Inflammatory macrophage (primary cell): ENCODE measurements at regions not wholly inside any gene's neighbourhood (a gene's known extent, or its start where the extent isn't known, plus 50 kb on each side); places are given as distances from the start of the nearest gene placed in this dataset.

Experiments
- DNase-seq, 2 donors: peaks; one replicate each; pipeline ENCODE4 v3.0.0-alpha.2; 2020 to 2022

DNA sequence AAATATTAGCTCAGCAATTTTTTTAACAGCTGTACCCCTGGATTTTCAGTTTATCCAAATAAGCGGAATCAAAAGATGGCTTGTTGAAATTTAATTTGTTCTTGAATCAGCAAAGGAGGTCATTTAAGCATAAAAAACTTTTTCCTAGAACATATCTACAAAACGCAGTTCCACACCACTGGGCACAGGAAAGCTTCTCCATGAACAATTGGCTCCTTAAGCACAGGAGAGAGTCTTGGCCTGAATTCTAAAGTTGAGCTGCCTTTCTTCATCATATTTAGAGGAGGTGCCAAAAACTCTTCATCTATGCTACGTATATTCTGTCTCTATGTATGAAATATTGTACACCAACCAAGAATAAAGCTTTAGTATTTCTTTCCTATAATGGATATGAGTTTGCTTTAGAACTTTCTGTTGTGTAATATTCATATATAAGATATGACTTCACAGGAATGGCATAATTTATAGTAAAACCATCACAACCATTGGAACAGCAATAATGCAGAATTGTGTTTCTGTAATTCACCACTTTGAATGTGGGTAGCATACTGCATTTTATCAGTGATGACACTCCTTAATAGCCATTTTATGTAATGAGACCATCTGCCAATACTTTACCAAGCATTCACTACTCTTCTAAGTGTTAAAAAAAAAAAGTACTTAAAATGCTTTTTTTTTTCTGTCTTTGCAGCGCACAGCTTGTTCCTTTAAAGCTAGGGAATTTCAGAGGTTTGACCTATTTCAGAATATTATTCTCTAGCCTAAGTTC lies 263.7 kb downstream of the SLITRK6 start:
- no peak for DNase-seq

- DNase-seq, result no peak
These were observed 265.3 kb downstream of the SLITRK6 start for GRCh38 chr13:85533911-85534310.

DNA sequence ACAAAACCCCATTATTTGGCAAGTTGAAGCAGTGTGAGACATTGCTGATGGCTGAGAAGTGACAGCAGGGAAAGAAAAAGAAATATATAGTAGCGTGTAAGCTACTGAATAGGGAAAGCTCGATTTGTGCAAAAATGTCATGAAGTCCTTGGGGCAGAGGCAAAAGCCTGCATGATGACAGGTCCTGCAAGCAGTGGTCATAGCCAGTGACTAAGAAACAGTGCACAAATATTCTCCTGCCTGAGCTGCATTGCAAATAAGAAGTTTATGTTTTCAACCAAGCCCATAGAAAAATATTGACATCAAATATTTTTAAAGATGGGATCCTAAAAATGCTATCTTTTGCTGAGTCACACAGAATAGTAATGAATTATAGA lies 270.0 kb downstream of the SLITRK6 start:
- DNase-seq, result no peak

GRCh38 chr13:85528491-85529217 lies 270.6 kb downstream of the SLITRK6 start:
- DNase-seq, result no peak

GRCh38 chr13:85527316-85527715 lies 271.9 kb downstream of the SLITRK6 start:
- DNase-seq, result no peak

DNA sequence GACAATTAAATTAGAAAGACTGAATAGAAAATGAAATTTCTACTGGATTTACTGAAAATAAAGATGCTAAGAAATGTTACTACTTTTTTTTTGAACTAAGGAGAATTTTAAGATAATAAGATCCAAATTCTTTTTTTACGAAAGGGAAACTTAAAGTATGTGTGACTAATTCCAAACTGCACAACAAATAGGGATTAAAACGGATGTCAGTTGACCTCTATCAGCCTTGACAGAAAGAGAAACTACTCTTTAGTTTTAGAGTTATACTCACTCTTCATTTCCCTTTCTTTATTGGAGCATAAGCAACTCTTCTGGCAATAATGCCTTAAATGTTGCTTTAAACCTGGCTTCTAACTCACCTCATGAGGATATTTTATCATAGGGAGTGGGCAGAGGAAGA lies 273.8 kb downstream of the SLITRK6 start:
- no peak for DNase-seq

DNA sequence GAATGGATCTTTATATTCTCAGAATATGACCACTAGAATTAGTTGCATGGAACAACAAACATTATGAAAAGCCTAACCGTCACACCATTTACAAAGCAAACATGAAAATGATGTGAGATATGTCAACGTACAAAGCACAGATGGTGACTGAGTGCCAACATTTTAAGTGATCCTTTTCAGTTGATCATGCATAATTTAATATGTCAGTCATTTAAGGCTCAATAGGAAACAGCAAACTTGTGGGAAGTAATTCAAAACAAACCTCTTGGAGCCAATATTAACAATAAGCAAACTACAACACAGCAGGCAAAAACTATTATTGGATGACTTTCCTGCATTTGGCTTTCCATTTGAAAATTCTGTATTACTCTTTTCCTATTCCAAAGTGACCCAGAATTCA lies 277.6 kb downstream of the SLITRK6 start:
- no peak for DNase-seq

- no peak for DNase-seq
These were observed 278.8 kb downstream of the SLITRK6 start for GRCh38 chr13:85520445-85520844.

DNA sequence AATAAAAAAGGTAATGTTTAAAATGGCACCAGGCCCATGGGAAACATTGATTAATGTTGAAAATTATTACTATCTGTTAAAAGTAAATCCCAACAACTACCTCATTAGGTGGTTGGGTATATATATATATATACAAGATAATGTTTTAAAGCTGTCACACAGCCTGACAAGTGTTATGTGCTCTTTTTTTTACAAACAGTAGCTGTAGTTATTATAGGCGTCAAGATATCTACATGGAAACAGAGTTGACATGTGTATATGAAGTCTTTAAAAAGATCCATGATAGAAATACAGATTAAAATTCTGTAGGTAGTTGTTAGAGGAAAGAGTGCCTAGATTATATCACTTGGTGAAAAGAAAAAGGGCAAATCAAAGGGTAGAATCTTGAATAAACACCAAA lies 279.9 kb downstream of the SLITRK6 start:
- no peak for DNase-seq

DNA sequence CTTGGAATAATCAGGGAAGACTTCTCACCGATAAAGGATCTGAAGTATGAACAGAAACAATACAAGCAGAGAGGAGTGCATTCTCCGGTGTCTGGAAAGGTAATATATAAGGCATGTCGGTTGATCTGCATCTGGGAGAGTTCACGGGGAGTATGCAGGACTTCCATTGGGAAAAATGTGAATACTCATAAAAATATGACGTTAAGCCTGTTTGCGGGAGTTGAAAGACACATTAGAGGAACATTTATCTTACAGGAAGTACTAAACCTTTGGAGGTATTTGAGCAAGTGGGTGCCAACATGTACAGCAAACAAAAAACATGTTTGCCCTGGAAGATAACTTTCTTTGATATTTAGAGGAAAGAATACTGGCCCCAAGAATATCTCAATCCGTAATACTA lies 286.8 kb downstream of the SLITRK6 start:
- no peak for DNase-seq

DNA sequence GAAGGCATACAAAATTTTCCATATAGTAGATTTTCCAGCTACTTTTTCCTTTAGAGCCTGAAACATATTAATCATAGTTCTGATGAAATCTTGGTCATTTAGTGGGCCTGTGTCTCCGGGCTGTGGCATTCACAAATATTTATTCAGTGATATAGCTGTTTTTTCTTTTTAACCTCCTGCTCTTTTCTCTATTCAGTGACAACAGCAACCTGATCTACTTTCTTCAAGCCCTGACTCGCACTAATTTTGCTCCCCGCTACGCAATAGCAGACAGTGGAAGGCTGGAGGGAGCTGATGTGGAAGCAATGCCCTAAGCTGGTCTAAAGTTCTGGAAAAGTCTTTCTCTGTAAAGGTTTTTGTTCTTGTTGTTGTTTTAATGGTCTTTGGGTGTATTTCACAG lies 289.7 kb downstream of the SLITRK6 start:
- no peak for DNase-seq

- DNase-seq, result no peak
These were observed 290.4 kb downstream of the SLITRK6 start for GRCh38 chr13:85508683-85509329.

DNA sequence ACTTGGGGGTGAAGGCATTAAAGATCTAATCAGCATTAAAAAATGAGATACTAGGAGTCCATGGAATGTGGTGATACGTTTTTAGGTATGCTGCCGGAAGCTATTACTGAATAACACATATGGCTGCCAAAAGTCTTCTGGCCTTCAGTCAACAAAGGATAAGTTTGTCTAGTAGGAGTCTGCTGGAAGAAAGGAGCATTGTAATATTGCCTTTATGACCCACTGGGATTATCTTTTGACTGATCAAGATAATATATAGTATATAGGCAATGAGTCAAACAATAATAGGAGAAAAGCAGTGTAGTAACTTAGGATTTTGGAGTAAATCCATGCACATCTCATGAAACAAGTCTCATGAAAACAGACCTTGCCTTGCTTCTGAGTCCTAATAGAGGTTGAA lies 295.4 kb downstream of the SLITRK6 start:
- no peak for DNase-seq

DNA sequence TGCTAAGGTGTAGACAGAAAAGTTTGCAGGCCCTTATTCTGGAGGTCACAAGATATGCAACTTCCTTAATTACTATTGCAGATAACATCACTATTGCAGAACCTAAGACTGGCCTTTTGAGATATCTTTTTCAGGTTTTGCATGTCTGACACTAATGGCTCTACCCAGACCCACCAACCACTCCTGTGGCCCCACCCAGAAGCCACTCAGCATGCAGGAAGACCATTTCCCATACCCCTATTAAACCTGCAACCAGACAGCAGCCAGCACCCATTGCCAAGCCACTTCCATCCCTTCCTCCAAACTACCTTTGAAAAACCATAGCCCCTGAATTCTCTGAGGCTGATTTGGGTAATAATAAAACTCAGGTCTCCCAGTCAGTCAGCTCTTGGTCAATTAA lies 297.6 kb downstream of the SLITRK6 start:
- DNase-seq, result no peak

- DNase-seq, result no peak
These were observed 298.4 kb downstream of the SLITRK6 start for GRCh38 chr13:85500696-85501256.

DNA sequence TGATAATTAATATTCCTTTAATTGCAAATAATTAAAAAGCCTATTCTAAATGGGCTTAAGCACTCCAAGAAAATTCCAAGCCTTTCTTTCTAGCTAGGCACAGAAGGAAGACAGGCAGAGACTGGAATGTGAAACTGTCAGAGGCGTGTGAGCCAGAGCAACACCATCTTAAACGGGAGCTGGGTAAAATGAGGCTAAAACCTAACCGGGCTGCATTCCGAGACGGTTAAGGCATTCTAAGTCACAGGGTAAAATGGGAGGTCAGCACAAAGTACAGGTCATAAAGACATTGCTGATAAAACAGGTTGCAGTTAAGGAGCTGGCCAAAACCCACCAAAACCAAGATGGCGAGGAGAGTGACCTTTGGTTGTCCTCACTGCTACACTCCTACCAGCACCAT lies 300.4 kb downstream of the SLITRK6 start:
- no peak for DNase-seq

DNA sequence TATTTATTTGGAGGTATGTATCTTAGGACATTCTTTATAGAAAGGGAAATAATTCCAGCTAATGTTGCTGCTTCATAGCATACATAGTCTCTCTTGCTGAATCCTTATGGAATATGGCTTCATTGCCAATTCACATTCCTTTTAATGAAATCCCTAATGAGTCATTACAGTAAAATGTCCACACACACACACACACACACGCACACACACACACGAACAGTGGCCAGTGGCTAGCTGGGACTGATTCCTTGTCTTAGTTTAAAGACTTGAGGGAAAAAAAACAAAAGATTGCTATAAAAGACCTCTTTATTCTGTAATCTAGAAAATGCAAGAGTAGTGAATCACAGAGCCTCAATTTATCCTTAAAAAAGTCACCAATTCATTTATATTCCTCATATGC lies 301.6 kb downstream of the SLITRK6 start:
- no peak for DNase-seq

DNA sequence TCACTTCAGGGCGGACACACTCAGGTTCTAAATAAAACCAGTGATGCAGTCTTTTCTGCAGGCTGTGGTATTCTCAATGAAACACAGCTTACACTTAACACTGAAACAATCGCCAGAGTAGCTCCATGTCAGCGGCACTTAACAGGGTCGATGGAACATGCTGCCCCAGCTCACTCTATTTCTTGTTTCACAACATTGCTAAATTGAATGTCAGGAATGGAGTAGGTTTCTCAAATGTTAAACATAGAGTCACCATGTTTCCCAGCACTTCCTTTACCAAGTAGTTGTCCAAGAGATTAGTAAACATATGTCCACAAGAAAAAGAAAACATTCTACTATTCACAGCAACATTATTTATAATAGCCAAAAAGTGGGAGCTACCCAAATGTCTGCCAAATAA lies 306.9 kb downstream of the SLITRK6 start:
- DNase-seq, result no peak

DNA sequence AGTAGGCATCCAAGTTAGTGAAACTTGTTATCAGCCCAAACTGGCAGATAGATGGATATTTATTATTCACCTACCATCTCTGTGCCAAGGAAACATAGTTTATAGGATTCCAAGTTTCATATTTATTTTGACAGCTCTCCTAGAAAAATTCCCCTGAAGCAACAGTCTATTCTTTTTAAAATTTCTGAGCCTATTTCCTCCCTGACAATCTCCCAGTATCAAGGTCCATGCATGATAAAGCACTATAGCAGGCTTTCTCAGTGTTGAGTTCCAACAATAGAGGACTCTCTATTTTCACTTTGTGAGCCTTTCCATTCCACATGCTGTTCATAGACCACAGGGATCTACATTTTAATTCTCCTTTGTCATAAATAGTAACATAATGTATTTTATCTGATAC lies 312.6 kb downstream of the SLITRK6 start:
- DNase-seq, result no peak

- DNase-seq, result no peak
These were observed 326.1 kb downstream of the SLITRK6 start for GRCh38 chr13:85473144-85473543.

DNA sequence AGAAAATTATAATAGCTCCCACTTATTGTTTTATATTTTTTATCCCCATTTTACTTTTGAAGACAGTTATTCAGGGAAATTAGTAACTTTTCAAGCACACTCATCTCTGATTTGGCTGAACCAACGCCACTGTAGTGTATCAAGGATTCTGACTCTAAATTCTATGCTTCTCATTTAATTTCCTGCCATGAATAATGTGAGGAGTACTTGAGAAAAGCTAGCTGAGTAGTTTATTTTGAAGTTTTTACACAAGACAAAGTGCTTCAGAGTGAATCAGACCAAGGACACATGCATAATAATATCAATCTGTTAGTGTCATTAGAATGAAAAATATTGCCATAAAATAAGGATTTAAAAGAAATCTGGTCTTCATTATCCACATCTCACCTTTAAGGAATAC lies 329.9 kb downstream of the SLITRK6 start:
- no peak for DNase-seq

- no peak for DNase-seq
These were observed 336.3 kb downstream of the SLITRK6 start for GRCh38 chr13:85462792-85463425.

DNA sequence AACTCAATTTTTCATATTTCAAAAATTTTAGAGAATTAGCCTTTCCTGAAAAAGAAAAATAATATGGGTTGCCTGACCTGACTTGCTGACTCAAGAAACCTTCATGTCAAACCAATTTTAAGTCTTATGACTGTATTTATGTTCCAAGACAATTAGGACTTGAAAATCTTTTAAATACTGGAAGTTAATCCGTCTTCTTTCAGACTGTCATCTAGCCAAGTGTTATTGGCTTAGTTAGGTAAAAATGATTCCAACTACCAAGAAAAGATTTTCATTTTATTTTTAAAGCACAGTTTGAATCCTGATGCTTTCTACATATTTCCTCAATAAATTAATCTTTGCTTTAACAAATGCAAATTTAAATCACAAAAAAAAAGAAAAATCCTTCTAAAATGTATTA lies 337.6 kb downstream of the SLITRK6 start:
- DNase-seq, result no peak
